Liver (tissue), 3 donors: ENCODE measurements at regions not wholly inside any gene's neighbourhood (a gene's known extent, or its start where the extent isn't known, plus 50 kb on each side); places are given as distances from the start of the nearest gene placed in this dataset.

Experiments
- CTCF ChIP-seq: fragments of 150-350 bp; IDR thresholded peaks from 2 replicates; pipeline ENCODE4 v1.5.1; 2017; ENCODE audit warnings: improper control_type of control experiment, low read depth, low read length; ENCODE audit not compliant: missing input control
- GABPA ChIP-seq, 2 donors: IDR thresholded peaks in 1 of 2; conservative IDR thresholded peaks in 1 of 2; 2 replicates each; pipeline ENCODE4 v1.6.1; 2016; ENCODE audit warnings: antibody characterized with exemption in 2 of 2, mild to moderate bottlenecking in 1 of 2, moderate library complexity in 1 of 2
- JUND ChIP-seq, 2 donors: IDR thresholded peaks; 2 replicates each; pipeline ENCODE4 v1.6.1; 2016; ENCODE audit warnings: antibody characterized with exemption in 2 of 2
- donor health status: healthy.
- donor health status: healthy.

DNA sequence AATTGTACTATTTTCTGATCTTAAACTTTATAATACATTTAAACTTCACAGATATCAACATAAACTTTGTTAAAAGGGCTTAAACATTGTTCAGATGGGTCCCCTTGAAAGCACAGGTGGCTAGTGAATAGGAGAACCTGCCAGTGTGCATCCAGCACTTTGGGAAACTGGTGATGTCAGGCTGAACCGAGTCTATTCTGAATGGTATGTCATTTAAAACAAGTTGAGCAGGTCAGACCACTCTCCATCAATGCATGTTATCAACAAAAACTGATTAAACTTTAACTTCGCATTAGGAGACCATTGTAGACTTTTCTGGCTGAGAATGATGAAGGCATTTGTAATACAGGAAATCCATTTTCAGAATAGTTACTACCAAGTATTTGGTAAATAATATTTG, 50.1 kb upstream of the FREM2 start:
- no peak for TF ChIP-seq CTCF
- TF ChIP-seq GABPA (IDR thresholded peaks at IDR 0.05 in 1 of 2, conservative IDR thresholded peaks at IDR 0.05 in 1 of 2), result no peak
- no peak for TF ChIP-seq JUND (IDR thresholded peaks at IDR 0.05)
